ENCODE measurements at regions not wholly inside any gene's neighbourhood (a gene's known extent, or its start where the extent isn't known, plus 50 kb on each side); places are given as distances from the start of the nearest gene placed in this dataset.

DNA sequence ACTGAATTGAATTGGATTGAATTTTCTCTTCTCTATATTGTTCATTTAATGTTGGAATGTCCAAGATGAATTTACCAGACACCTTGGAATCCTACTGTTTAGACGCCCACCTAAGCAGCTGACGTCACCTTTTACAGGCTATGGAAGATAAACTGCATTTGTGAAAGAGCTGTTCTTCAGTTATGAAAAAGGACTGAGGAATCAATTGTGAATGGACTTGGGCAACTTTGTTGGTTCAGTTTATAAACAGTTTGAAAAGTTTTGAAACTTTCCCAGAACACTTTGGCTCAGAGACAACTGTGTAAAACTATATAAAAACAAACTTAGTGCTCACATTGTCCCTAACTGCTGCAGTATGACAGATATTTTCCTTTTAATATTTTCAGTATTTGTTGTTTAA, 590.8 kb upstream of the SPRY2 start:
- TF ChIP-seq HOXA7 (CRISPR knock-in tag; IDR thresholded peaks at IDR 0.05) = no peak
- no peak for TF ChIP-seq TP53 (CRISPR knock-in tag; IDR thresholded peaks at IDR 0.05)
- TF ChIP-seq, protein P1, sequence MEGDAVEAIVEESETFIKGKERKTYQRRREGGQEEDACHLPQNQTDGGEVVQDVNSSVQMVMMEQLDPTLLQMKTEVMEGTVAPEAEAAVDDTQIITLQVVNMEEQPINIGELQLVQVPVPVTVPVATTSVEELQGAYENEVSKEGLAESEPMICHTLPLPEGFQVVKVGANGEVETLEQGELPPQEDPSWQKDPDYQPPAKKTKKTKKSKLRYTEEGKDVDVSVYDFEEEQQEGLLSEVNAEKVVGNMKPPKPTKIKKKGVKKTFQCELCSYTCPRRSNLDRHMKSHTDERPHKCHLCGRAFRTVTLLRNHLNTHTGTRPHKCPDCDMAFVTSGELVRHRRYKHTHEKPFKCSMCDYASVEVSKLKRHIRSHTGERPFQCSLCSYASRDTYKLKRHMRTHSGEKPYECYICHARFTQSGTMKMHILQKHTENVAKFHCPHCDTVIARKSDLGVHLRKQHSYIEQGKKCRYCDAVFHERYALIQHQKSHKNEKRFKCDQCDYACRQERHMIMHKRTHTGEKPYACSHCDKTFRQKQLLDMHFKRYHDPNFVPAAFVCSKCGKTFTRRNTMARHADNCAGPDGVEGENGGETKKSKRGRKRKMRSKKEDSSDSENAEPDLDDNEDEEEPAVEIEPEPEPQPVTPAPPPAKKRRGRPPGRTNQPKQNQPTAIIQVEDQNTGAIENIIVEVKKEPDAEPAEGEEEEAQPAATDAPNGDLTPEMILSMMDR (IDR thresholded peaks at IDR 0.05) = no peak
- TF ChIP-seq ESRRA (IDR thresholded peaks at IDR 0.05; ENCODE audit: borderline replicate concordance, low read length) = no peak
- TF ChIP-seq MAFK (IDR thresholded peaks at IDR 0.05; ENCODE audit: partially characterized antibody) = no peak
- no peak for TF ChIP-seq CEBPB (IDR thresholded peaks at IDR 0.05)
- TF ChIP-seq, protein P2, sequence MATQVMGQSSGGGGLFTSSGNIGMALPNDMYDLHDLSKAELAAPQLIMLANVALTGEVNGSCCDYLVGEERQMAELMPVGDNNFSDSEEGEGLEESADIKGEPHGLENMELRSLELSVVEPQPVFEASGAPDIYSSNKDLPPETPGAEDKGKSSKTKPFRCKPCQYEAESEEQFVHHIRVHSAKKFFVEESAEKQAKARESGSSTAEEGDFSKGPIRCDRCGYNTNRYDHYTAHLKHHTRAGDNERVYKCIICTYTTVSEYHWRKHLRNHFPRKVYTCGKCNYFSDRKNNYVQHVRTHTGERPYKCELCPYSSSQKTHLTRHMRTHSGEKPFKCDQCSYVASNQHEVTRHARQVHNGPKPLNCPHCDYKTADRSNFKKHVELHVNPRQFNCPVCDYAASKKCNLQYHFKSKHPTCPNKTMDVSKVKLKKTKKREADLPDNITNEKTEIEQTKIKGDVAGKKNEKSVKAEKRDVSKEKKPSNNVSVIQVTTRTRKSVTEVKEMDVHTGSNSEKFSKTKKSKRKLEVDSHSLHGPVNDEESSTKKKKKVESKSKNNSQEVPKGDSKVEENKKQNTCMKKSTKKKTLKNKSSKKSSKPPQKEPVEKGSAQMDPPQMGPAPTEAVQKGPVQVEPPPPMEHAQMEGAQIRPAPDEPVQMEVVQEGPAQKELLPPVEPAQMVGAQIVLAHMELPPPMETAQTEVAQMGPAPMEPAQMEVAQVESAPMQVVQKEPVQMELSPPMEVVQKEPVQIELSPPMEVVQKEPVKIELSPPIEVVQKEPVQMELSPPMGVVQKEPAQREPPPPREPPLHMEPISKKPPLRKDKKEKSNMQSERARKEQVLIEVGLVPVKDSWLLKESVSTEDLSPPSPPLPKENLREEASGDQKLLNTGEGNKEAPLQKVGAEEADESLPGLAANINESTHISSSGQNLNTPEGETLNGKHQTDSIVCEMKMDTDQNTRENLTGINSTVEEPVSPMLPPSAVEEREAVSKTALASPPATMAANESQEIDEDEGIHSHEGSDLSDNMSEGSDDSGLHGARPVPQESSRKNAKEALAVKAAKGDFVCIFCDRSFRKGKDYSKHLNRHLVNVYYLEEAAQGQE (IDR thresholded peaks at IDR 0.05) = no peak
- no peak for TF ChIP-seq RAD21 (conservative IDR thresholded peaks at IDR 0.05 in 1 of 2, IDR thresholded peaks at IDR 0.05 in 1 of 2)

Measured in A549 (cell line).